Left colon (tissue), 2 donors: ENCODE measurements at regions not wholly inside any gene's neighbourhood (a gene's known extent, or its start where the extent isn't known, plus 50 kb on each side); places are given as distances from the start of the nearest gene placed in this dataset.
A peak's percentile ranks its signal among the peaks of the same experiment; 100 is the strongest.
"Not testable (repeated sequence)": the region's sequence is repeated elsewhere in the genome, so short reads cannot be mapped to it uniquely, and the experiment has no call there.

ENCODE experiments used
- ATAC-seq: fragments of 200-7000 bp; cut with Tn5 transposase; one replicate; pipeline ENCODE4 v1.9.1; 2020; ENCODE audit warnings: mild to moderate bottlenecking, moderate library complexity
- DNase-seq, 2 donors: peaks; one replicate each; pipeline ENCODE4 v3.0.0-alpha.2; 2020
- intact Hi-C, 2 donors: fragments of 100-400 bp; cut with DNase I in 1 of 2; cut with micrococcal nuclease in 1 of 2; formaldehyde crosslinking; loops; one replicate each; pipeline versions ENCODE4 v1.11.2 to v1.14.0; 2022; cut with DNase I, micrococcal nuclease
- donor health status: DM: no; HTN: no; CAD: no.
- donor health status: DM: yes; HTN: yes; CAD: no.

DNA sequence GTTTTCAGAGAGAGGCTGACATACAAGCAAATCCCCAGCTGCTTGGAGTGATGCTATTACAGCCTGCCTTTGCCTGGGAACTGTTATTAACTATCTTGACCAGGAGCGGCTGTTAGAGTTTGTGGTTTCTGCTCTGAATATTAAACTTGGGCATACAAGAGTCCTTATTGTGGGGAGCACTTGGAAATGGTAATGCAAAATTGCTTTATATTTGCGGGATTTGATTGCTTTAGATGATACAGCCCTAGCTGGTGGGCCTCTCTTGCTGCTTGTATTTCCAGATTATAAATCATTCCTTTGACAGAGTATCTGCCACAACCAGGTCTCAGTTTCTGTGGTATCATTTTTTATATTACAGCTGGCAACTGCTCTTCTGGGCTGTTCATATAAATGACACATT is 101.9 kb upstream of the FAM204A start:
- DNase-seq (no peak), ATAC-seq (no peak)
- intact Hi-C loops: no loop called here

DNA sequence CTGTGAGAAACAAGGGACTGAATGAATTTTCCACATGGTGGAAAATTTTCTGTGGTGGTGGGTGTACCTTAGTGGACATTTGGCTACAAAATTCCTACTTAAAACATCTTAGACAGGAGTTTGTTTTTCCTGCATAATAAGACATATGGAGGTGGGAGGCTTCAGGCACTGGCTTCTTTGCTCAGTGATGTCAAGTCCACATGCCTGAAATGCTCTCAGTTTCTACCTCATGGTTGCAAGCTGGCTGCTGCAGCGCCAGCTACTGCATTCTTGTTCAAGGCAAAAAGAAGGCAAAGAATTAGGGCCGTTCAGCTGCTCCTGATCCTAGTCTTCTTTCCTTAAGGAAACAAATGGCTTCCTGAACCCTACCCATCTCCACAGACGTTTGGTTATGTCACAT is 99.9 kb upstream of the FAM204A start:
- intact Hi-C loops: no loop called here
- no peak for DNase-seq
- ATAC-seq: no peak

DNA sequence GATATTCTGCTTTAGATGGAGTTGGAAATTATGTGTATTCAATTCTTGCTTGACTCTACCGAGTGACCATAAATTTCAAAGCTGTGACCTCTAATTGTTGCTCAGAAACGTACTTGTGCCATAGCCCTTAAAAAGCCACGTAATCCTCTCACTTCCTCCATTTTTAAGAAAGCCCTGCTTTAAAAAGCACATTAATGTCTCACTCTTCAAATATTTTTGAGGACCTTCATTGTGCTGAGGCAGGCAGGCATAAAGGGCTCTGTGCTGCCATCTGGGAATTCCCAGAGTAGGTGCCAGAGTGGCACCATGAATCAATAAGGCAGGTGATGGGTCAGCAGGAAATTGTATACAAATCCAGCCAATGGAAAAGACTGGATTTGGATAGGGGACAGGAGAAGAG is 97.7 kb upstream of the FAM204A start:
- DNase-seq (no peak), ATAC-seq (no peak)
- intact Hi-C loops: no loop called here

DNA sequence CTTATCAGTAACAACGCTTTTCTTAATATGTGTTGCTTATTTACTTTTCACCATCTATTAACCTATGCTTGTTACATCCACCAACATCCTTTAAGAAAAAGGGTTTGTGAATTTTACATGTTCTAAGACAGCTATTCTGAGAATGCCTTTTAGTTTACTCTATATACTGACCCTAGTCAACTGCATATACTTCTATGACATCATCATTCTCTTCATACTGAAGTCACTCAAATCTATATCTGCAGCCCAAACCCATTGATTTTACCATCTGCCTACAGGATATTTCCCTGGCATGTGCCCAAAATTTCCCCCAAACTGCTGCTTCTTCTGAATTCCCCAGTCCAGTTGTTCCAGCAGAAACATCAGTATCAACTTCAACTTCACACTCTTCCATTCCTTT is 94.6 kb upstream of the FAM204A start:
- DNase-seq (no peak), ATAC-seq (no peak)
- intact Hi-C loops: no loop called here

DNA sequence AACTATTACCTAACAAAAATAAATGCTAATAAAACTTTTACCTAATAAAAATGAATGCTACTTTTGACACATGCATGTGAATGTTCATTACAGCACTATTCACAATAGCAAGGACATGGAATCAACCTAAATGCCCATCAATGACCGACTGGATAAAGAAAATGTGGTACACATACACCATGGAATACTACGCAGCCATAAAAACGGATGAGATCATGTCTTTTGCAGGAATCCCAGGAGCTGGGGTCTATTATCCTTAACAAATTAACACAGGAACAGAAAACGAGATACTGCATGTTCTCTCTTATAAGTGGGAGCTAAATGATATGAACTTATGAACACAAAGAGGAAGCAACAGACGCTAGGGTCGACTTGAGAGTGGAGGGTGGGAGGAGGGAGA is 88.1 kb upstream of the FAM204A start:
- DNase-seq: no peak
- intact Hi-C loops: no loop called here
- no peak for ATAC-seq

DNA sequence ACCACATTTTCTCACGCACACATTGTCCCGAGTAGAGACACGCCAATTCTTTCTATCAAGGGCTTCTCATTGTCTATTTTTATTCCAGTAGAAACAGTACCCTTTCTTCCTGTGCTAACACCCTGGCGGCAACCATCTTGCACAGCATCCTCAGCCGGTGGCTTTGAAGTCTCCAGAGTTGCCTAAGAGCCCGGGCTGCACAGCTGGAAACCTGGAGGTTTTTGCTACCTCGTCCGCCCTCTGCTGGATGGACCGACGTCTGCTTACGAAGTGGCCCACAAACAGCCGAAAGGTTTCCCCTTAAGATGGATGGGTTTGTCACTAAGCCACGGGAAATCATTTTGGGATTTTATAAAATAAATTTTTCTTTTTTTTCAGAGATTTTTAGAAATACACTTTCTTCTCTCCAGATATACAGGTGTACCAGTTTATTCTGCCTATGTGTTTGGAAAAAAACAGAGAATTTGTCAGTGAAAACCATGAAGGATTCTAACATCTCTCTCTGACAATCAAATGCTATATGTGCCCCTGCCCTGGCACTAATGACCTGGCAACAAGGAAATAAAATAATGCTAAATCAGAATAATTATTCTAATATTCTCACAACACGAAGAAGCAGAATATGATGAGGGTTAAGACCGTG is 81.8 kb upstream of the FAM204A start:
- DNase-seq (peak; percentile 71 to 88), ATAC-seq (peak; percentile 97)
- intact Hi-C loops: no loop called here

DNA sequence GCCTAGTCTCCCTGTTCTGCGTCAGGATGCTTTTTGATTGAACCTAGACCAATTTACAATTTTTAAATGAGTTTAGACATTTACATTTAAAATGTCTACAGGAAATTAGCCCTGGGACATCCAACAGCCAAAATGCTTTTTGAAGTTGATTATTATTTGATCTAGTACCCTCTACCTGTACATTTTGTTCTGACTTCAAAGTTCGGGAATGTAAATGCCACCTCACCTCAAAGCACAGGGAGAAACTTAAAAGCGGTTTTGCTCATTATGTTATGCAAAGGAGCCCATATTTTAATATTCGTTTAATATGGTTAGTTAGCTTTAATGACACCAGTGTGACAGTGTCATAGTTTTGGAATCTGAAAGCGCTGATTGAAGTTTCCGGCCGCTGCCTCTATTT is 80.1 kb upstream of the FAM204A start:
- no peak for ATAC-seq
- no peak for DNase-seq
- intact Hi-C loops: no loop called here

DNA sequence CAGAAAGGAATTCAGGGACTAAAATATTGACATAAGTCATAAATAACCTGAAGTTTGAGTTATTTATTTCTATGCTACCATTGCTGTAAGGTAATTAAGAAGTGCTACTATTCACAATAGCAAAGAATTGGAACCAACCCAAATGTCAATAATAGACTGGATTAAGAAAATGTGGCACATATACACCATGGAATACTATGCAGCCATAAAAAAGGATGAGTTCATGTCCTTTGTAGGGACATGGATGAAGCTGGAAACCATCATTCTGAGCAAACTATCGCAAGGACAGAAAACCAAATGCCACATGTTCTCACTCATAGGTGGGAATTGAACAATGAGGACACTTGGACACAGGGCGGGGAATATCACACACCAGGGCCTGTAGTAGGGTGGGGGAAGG is 77.9 kb upstream of the FAM204A start:
- DNase-seq, intact Hi-C loops, ATAC-seq: not testable (repeated sequence)

DNA sequence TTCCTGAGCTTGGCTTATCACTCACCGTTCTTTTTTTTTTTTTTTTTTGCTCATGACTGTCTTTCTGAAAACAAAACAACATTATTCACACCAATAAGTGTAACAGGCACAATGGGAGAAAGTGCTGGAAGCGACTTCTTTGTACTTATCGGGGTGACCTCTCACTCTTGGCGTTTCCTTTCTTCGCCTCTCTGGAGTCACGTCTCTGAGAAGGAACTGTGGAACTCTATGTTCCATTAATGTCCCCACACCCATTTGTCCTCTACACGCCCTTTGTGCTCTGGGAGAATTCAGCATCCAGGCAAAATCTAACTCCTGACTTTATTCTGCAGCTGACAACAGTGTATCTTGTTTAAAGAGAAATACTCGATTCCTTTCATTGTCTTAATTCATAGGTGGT is 70.8 kb upstream of the FAM204A start:
- DNase-seq (no peak), ATAC-seq (no peak)
- intact Hi-C loops: no loop called here

DNA sequence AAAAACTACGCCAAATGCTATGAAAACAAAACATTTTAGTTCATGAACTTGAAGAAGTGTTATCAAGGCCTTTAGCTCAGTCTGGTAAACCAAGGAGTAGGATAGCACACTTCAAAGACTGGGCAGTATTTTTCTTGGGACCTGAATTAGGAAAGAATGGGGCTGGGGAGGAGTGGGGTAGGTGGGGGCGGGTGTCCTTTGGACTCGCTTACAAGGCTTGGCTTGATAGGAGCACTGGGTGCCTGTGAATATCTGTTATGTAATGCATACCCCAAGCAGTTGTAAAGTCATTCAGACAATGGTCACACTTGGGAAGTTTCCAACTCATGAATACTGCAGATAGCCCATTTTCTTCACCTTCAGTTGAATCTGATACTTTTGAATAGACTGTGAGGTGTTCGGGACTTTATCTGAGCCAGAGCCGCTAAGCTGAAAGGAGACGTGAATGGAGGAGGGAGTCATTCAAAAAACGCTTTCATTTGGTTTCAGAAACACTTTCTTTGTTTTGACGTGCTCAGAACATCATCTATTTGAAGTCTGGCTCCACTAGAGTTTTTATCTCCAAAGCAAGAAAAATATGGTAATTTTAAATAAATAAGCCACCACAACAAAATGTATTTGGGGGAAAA is 70.1 kb upstream of the FAM204A start:
- DNase-seq (no peak), ATAC-seq (no peak)
- intact Hi-C loops: no loop called here

DNA sequence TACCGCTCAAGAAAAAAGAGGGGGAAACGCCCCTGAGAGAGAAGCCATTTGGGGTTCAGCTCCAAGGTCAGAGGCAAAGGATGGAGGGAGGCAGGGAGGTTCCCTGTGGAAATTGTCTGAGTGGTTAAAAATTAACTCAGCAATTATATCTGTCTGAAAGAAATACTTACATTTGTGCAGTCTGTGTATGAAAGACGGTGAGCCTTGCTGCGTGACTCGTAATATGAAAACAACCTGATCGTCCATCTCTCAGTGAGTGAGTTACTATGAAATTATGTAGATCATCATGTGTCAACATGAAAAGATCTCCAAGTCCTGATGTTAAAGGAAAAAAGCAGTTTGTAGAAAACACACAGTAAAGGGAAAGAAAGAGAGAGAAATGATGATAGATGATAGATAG is 67.2 kb upstream of the FAM204A start:
- no peak for DNase-seq
- peak; percentile 59 for ATAC-seq
- intact Hi-C loops: no loop called here

DNA sequence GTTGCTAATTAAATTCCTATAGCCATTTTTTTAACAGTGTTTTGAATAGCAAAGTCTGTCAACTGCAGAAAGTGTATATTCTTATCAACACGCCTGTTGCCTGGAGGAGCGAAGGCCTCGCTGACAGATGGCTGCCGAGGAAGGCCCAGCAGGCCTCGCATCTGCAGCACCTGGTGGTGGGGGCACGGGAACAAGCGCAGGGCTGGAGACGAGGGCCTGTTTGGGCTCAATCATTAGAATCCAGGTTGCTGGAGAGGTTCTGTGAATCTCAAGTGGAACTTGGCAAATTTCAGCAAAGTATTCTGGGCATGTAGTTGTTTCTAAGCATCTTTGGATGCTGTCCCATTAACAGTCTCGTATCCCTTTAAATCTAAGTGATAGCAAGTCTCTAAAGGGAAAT is 66.1 kb upstream of the FAM204A start:
- no peak for ATAC-seq
- intact Hi-C loops: no loop called here

DNA sequence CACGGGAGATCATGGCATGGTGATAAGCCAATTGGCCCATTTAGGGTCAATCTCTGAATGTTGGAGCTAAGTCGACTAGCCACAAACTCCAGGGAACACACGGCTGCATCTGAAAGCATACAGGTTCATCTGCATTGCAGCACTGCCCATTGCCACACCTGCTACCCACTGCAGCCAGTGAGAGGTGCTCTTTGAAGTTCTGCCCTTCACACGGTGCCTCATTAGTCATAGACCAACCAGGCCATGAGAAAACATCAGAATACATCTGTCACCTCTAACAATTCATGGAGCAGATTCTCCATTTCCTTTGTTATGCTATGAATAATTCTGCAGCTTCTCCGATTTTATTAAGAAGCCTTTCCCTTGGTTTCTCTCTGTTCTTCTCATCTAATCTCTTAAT is 65.7 kb upstream of the FAM204A start:
- ATAC-seq (no peak), DNase-seq (no peak)
- intact Hi-C loops: no loop called here

More for the DNA sequence above, 66.1 kb upstream of the FAM204A start:
- DNase-seq: no peak

DNA sequence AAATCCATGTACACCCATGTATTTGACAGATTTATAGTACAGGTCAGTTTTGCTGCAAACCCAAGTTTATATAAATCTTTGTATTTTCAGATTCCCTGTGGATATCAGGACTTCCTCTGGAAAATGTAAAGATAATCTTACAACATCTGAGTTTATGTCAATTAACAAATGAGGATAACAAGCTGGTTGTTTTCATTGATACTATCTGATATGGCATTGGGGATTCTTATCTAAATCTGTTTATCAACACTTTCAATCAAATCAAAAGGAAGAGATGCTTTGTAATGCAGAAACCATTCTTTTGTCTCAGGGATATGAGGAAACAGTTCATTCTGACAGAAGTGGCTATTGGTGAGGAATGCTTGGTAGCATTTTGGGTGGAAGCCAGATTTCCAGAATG is 64.9 kb upstream of the FAM204A start:
- DNase-seq (no peak), ATAC-seq (no peak)
- intact Hi-C loops: no loop called here

DNA sequence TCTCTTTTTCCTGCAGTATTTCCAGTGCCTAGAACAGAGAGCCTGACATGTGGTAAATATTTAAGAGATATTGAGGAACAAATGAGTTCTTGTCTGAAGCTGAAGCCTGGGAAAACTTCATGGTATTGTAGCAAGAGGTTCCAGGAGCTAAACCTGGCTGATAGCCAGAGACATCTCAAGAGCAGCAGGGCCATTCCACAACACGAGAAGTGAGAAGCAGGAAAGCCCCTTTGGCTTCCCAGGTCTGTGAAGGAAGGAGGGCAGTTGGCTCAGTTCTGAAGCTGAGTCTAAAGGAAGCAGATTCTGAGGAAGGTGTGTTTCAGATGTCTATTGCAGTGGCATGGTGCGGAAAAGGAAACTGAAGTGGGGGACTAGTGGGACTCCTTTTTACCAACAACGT is 63.8 kb upstream of the FAM204A start:
- DNase-seq (no peak), ATAC-seq (no peak)
- intact Hi-C loops: no loop called here

DNA sequence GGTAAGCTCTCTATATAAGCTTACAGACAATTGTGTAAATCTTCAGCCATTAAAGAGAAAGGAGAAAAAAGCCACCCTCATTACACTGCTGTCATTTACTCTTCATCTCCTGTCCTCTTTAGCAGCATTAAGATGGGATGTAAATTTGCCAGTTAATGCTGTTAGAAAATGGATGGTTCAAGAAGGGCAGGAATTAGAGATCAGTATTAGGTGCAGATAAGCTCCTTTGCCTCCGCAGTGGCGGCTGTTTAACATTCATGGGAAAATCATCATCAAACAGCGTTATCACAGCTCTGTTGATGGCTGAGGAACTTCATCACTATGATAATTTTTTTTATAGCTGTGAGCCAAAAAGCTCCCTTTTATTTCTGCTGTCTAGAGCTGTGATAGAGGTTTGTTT is 61.8 kb upstream of the FAM204A start:
- intact Hi-C loops: no loop called here
- ATAC-seq (no peak), DNase-seq (no peak)

DNA sequence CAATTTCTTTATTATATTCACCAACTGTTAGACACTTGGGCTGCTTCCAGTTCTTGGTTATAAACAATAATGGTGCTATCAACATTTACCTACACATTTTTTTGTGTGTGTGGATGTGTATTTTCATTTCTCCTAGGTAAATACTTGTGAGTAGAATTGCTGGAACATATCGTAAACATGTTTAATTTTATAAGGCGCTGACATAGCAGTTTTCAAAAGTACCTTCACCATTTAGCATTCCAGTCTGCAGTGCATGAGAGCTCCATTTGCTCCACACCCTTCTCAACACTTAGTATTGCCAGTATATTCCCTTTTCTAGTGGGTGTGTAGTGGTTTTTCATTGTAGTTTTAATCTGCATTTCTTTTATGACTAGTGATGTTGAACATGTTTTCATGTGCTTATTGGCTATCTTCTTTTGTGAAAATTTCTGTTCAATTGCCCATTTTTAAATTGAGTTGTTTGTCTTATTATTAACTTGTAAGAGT is 59.6 kb upstream of the FAM204A start:
- ATAC-seq (no peak), DNase-seq (no peak)
- intact Hi-C loops: no loop called here

DNA sequence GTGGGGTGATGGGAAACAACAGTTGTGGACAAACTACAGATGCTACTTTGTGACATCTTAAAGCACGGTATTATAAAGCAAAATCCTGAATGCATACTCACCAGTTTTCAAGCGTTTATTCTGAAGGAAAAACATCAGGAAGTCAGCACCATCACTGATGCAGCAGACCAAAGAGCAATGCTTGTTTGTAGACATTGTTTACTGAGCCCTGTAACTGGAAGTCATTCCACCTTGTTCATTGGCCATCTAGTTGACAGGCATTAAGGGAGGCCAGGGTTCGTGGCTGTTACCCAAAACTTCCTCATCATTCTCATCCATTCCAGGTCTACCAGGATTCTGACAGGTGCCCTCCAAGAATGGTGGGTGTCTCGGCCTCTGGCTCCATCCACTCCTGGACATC is 55.3 kb upstream of the FAM204A start:
- intact Hi-C loops: no loop called here
- ATAC-seq: no peak
- DNase-seq: no peak

DNA sequence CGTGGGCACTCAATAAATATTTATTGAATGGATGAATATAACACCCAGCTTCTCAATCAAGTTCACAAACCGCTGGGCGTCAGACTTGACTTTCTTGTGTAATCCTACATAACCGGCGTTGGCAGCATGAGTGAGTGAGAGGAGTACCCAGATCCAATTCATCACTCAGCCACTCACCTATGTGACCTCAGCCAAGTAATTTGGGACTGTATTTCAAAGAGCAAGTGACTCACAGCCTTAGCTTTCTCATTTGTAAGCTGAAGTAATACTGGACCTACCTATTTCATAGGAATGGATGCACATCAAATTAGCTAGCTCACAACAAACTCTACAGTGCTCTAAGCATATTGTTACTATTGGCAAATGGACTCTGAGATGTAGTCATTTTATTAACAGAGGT is 53.8 kb upstream of the FAM204A start:
- DNase-seq (no peak), ATAC-seq (no peak)
- intact Hi-C loops: no loop called here

DNA sequence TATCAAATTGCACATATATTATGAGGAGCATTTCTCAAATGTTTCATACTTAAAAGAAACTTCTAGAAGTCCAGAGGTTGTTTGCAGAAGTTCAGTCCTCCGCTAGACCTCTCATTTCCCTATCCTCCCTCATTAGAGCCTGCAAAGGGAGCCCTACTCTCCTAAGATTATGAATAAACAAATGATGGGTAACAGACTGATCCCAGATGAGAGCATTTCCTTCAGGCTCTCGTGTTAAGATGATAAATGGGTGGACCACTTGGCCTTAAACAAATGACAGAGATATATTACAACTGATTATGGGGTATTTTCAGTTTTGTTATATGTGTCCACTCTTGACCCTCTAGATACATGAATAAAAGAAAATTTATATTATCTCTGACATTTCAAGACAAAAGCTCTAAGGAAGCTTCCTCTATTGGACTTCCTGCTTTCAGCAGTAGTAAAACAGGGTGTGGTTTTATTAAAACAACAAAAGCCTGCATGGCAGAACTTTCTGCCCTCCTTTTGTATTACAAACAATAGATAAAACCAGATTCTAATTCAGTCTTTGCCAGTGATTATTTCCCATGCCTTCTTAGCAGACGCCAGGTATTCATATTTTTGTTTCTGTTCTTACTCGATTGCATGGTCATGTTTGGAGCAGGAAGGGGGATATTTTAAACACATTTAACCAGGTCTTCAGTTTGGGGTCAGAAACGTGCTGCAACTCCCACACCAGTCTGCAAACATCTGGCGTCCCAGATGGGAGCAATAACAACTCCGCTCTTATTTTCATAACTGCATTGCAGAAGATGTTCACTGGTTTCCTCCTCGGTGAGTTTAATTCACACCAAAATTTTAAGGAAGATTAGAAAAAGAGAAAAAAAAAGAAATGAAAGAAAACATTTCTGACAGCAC is 52.4 kb upstream of the FAM204A start:
- intact Hi-C loops: no loop called here
- peak; percentile 89 for ATAC-seq
- DNase-seq: no peak
